GM13976 (cell line): ENCODE measurements at regions not wholly inside any gene's neighbourhood (a gene's known extent, or its start where the extent isn't known, plus 50 kb on each side); places are given as distances from the start of the nearest gene placed in this dataset.
A peak's percentile ranks its signal among the peaks of the same experiment; 100 is the strongest.

Source experiments
- DNase-seq: peaks from one replicate; pipeline ENCODE4 v3.0.0; 2012; ENCODE audit warnings: low spot score
- in situ Hi-C: fragments of 300-500 bp; cut with MboI; formaldehyde crosslinking; loops from one replicate; pipeline ENCODE4 v1.12.0; 2022; ENCODE audit warnings: low sequenced_read_pairs, mixed read lengths, inconsistent platforms; ENCODE audit not compliant: unreplicated experiment
- TF ChIP-seq, protein P1 (sequence below): IDR thresholded peaks from 2 replicates; pipeline ENCODE4 v1.5.1; 2012; ENCODE audit warnings: borderline replicate concordance, mild to moderate bottlenecking; ENCODE audit not compliant: insufficient read depth; ENCODE audit errors: extremely low read depth, missing control alignments, control extremely low read depth

- DNase-seq: no peak
- TF ChIP-seq, protein P1, sequence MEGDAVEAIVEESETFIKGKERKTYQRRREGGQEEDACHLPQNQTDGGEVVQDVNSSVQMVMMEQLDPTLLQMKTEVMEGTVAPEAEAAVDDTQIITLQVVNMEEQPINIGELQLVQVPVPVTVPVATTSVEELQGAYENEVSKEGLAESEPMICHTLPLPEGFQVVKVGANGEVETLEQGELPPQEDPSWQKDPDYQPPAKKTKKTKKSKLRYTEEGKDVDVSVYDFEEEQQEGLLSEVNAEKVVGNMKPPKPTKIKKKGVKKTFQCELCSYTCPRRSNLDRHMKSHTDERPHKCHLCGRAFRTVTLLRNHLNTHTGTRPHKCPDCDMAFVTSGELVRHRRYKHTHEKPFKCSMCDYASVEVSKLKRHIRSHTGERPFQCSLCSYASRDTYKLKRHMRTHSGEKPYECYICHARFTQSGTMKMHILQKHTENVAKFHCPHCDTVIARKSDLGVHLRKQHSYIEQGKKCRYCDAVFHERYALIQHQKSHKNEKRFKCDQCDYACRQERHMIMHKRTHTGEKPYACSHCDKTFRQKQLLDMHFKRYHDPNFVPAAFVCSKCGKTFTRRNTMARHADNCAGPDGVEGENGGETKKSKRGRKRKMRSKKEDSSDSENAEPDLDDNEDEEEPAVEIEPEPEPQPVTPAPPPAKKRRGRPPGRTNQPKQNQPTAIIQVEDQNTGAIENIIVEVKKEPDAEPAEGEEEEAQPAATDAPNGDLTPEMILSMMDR: no peak
- in situ Hi-C loops: loop anchor here (25.0 kb wide), 1 partner anchor 998 kb away; no protein-coding TSS in a partner anchor
Measured at GRCh38 chr4:111635646-111636045, 509.6 kb upstream of the FAM241A start.

- no peak for DNase-seq
- in situ Hi-C loops: loop anchor here (25.0 kb wide), 1 partner anchor 1000 kb away; no protein-coding TSS in a partner anchor
- TF ChIP-seq, protein P1: no peak
Measured at GRCh38 chr4:111636961-111637585, 508.2 kb upstream of the FAM241A start.

DNA sequence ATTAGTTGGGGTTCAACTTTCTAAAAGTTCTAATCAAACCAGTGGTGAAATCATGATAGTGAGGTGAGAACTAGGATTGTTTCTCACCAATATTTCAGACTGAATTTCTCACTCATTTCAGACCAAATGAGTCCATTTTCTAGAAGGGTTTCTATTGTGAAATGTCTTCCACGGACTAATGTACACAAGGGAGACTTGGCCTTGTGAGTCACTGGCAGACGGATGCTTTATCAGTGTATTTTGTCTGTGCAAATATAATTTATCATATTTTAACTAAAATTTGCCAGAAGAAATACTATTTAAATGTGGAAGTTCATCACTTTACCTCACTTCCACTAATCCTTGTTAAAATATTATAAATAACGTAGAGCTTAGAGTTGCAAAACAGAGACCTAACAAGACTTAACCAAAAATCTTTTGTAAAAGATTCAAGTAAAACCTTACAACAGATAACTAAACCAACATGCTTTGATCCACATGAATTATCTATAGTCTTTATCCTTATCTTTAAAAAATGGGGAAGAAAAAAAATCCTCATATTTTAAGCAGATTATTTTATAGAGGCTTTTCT lies 506.0 kb upstream of the FAM241A start:
- in situ Hi-C loops: loop anchor here (25.0 kb wide), 1 partner anchor 1002 kb away; no protein-coding TSS in a partner anchor
- TF ChIP-seq, protein P1: no peak
- DNase-seq: no peak

DNA sequence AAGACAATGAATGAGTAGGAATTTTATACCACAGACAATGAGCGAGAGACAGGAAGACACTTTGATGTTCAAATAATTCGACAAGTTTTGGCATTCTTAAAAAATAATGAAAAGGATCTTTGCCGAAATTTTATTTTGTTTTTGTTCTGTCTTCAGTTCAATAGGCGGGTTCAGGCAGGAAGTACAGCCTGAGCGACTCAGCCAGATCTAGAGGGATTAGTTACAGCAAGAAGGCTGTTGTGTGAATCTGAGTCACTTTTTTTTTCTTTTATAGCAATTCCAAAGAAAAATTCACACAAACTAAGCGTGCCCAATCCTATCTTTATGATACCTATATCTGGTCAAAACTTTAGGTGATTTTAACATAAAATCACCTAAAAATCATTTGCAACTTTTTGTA lies 505.4 kb upstream of the FAM241A start:
- in situ Hi-C loops: loop anchor here (10.0 to 25.0 kb wide), 3 partner anchors 295 to 1003 kb away; no protein-coding TSS in a partner anchor
- no peak for DNase-seq
- TF ChIP-seq, protein P1: no peak

DNA sequence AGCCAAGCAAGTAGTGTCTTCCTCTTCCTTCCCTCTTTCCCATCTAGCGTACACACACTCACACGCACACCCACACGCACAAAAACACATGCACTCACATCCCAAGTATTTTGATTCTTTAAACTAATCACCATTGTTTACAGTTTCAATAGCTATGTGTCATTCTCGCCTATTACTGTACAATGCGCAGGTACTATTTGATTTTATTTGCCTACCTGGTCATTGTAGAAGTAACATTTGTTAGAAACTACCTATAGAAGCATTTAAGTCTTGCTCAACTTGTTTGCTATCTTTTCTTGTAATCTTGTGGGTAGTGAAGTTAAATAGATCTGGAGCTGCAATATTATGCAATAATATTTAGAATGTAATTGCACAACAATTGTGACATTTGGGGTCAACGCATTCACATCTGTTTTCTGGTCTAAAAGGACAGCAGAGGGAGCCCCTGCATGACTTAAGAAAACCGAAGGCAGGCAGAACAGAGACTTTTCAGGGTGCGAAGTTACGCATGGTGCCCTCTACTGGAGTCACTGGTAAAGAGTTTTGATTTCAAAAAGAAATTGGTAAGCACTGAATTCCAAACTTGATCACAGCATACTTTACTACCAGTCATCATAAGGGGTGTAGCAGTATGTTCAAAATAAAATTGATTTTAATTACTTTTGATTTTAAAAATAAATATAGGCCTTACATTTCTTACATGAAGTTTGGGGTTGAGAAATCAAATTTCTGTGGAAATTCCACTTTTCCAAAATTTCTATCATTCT lies 503.3 kb upstream of the FAM241A start:
- DNase-seq: peak; percentile 49
- TF ChIP-seq, protein P1: peak; percentile 77
- in situ Hi-C loops: loop anchor here (10.0 to 25.0 kb wide), 3 partner anchors 293 to 1005 kb away; no protein-coding TSS in a partner anchor

DNA sequence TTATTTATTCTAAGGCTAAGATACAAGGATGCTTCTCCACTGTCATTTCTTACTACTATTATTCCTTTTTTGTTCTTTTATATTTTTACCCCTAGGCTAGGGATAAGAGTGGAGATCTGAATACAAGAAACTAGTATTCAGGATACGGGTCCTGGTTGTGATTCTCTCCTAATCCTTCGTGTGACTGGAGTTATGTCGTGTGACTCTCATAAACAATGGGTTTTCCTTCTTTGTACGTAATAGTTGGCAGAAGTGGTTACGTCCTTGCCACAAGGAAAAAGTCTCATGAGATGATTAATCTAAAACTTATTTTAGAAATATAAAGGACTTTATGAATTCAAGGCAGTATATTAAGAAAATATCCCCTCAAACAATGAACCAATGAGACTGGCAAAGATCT lies 497.2 kb upstream of the FAM241A start:
- in situ Hi-C loops: loop anchor here (10.0 to 25.0 kb wide), 3 partner anchors 287 to 1011 kb away; no protein-coding TSS in a partner anchor
- no peak for DNase-seq
- TF ChIP-seq, protein P1: no peak
